ENCODE measurements at regions not wholly inside any gene's neighbourhood (a gene's known extent, or its start where the extent isn't known, plus 50 kb on each side); places are given as distances from the start of the nearest gene placed in this dataset.

DNA sequence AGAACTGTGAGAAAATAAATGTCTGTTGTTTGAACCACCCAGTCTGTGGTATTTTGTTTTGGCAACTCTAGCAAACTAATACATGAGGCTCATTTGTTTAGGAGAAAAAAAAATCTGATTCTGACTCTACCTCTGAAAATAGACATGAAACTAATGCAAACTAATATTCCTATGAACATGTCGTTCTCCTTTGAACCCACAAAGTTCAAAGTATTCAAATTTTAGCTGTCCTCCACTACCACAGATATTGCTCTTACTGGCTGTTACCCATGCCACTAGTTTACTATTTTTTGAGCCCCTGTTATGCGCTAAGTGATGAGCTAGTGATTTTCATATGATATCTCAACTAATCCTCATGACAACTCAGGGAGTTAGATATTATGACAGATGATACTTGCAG, 58.8 kb upstream of the ZNF804B start:
- Mint-ChIP-seq H3K4me3 (no peak overlapping the region), H3K4me1 (no peaks in the 10 kb centered on the region), H3K9me3 (peaks cover 7 to 13% of the 10 kb centered on the region in 2 donors), H3K36me3 (no peaks in the 10 kb centered on the region), H3K27me3 (ENCODE audit: low read depth in 2 of 2) (no peaks in the 10 kb centered on the region), H3K27ac (no peak overlapping the region)
- TF ChIP-seq, protein P1, sequence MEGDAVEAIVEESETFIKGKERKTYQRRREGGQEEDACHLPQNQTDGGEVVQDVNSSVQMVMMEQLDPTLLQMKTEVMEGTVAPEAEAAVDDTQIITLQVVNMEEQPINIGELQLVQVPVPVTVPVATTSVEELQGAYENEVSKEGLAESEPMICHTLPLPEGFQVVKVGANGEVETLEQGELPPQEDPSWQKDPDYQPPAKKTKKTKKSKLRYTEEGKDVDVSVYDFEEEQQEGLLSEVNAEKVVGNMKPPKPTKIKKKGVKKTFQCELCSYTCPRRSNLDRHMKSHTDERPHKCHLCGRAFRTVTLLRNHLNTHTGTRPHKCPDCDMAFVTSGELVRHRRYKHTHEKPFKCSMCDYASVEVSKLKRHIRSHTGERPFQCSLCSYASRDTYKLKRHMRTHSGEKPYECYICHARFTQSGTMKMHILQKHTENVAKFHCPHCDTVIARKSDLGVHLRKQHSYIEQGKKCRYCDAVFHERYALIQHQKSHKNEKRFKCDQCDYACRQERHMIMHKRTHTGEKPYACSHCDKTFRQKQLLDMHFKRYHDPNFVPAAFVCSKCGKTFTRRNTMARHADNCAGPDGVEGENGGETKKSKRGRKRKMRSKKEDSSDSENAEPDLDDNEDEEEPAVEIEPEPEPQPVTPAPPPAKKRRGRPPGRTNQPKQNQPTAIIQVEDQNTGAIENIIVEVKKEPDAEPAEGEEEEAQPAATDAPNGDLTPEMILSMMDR (IDR thresholded peaks at IDR 0.05), result no peak
- Histone ChIP-seq H3K27ac (ENCODE audit: low read length) (no peak overlapping the region), H3K9me3 (ENCODE audit: control insufficient read depth, insufficient read depth, low read length) (peaks cover 1% of the 10 kb centered on the region), H3K4me3 (ENCODE audit: low read length) (no peak overlapping the region), H3K4me1 (ENCODE audit: control insufficient read depth, insufficient read depth, low read length) (no peaks in the 10 kb centered on the region), H3K27me3 (ENCODE audit: control insufficient read depth, insufficient read depth, low read length) (no peaks in the 10 kb centered on the region), H3K36me3 (ENCODE audit: control insufficient read depth, insufficient read depth, low read length) (no peaks in the 10 kb centered on the region)
- intact Hi-C loops (cut with micrococcal nuclease), result no loop called here
- DNase-seq (no peak), ATAC-seq (no peak)
- WGBS (ENCODE audit: insufficient coverage), result 55% methylated on average over 1 of the region's 2 CpGs

DNA sequence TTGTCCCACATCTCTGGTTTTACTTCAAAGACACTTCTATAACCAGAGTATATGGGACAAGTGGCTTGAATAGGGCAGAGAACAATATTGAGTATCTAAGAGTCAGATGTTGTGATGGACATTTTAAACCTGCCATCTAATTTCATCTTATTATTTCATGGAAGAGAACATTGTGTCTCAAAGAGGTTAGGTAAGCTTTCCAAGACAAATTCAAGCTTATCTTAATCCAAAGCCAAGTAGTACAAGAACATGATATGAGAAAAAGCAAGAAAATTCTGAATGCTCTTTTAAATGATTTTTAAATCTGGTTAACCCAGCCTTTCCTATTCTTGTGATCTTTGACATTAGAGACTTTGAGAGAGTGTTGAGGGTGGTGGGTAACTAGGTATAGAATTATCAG, 65.3 kb upstream of the ZNF804B start:
- no peak overlapping the region for H3K4me3 Mint-ChIP-seq
- Histone ChIP-seq H3K9me3 (ENCODE audit: control insufficient read depth, insufficient read depth, low read length) (no peaks in the 10 kb centered on the region), H3K4me3 (ENCODE audit: low read length) (no peak overlapping the region), H3K36me3 (ENCODE audit: control insufficient read depth, insufficient read depth, low read length) (no peaks in the 10 kb centered on the region), H3K4me1 (ENCODE audit: control insufficient read depth, insufficient read depth, low read length) (no peaks in the 10 kb centered on the region), H3K27me3 (ENCODE audit: control insufficient read depth, insufficient read depth, low read length) (no peaks in the 10 kb centered on the region), H3K27ac (ENCODE audit: low read length) (no peak overlapping the region)
- intact Hi-C loops (cut with micrococcal nuclease), result no loop called here
- peaks cover 7 to 14% of the 10 kb centered on the region in 2 donors for H3K9me3 Mint-ChIP-seq
- no peak overlapping the region for H3K27ac Mint-ChIP-seq
- H3K4me1 Mint-ChIP-seq, result no peaks in the 10 kb centered on the region
- no peaks in the 10 kb centered on the region for H3K27me3 Mint-ChIP-seq (ENCODE audit: low read depth in 2 of 2)
- DNase-seq (no peak), ATAC-seq (no peak)
- TF ChIP-seq, protein P1 (IDR thresholded peaks at IDR 0.05), result no peak
- H3K36me3 Mint-ChIP-seq, result no peaks in the 10 kb centered on the region

DNA sequence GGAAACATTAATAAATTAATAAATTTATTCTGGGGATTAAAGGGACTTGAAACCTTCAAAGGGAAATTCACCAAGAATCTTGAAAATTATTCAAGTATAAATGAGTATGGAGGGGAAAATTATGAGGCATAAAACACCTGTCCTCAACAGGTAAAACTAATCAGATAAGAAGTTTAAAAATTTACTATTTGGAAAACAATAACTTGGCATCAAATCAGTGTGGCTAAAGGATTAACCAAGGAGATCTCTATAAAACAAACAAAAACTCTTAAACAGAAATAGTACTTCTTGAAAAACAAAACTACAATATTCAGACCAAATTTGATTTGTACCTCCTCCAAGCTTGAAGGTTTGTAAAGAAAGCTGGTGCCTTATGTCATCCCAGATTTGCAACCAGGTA, 66.4 kb upstream of the ZNF804B start:
- no peaks in the 10 kb centered on the region for H3K36me3 ChIP-seq (ENCODE audit: control insufficient read depth, insufficient read depth, low read length)
- no peaks in the 10 kb centered on the region for H3K9me3 ChIP-seq (ENCODE audit: control insufficient read depth, insufficient read depth, low read length)
- H3K4me1 ChIP-seq (ENCODE audit: control insufficient read depth, insufficient read depth, low read length), result no peaks in the 10 kb centered on the region
- H3K27ac ChIP-seq (ENCODE audit: low read length), result no peak overlapping the region
- H3K27me3 ChIP-seq (ENCODE audit: control insufficient read depth, insufficient read depth, low read length), result no peaks in the 10 kb centered on the region
- no peak for ATAC-seq
- intact Hi-C loops (cut with micrococcal nuclease), result no loop called here
- Mint-ChIP-seq H3K4me1 (no peaks in the 10 kb centered on the region), H3K27me3 (ENCODE audit: low read depth in 2 of 2) (no peaks in the 10 kb centered on the region), H3K27ac (no peak overlapping the region), H3K9me3 (peaks cover 0 to 7% of the 10 kb centered on the region in 2 donors), H3K4me3 (no peak overlapping the region), H3K36me3 (no peaks in the 10 kb centered on the region)
- TF ChIP-seq, protein P1 (IDR thresholded peaks at IDR 0.05), result no peak
- H3K4me3 ChIP-seq (ENCODE audit: low read length), result no peak overlapping the region
- no peak for DNase-seq

DNA sequence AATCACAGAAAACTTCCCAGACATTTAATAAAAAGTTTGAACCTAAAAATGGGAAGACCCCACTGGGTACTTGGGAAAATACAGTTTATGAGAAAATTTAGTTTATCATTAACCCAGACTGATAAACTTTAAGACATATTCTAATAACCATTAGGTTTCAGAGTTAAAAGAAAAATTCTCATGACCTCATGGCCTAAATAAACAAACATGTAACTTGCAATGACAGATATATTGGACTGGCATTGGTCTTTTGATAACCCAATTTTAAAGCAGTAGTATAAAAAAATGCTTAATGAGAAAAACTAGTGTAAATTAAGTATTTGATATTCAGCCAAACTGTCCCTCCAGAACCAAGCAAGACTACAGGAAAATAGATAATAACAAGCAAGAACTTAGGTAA, 67.0 kb upstream of the ZNF804B start:
- Mint-ChIP-seq H3K4me3 (no peak overlapping the region), H3K36me3 (no peaks in the 10 kb centered on the region), H3K27me3 (ENCODE audit: low read depth in 2 of 2) (no peaks in the 10 kb centered on the region), H3K27ac (no peak overlapping the region), H3K4me1 (no peaks in the 10 kb centered on the region), H3K9me3 (peaks cover 0 to 7% of the 10 kb centered on the region in 2 donors)
- ATAC-seq, result no peak
- Histone ChIP-seq H3K4me1 (ENCODE audit: control insufficient read depth, insufficient read depth, low read length) (no peaks in the 10 kb centered on the region), H3K4me3 (ENCODE audit: low read length) (no peak overlapping the region), H3K27ac (ENCODE audit: low read length) (no peak overlapping the region), H3K27me3 (ENCODE audit: control insufficient read depth, insufficient read depth, low read length) (no peaks in the 10 kb centered on the region), H3K36me3 (ENCODE audit: control insufficient read depth, insufficient read depth, low read length) (no peaks in the 10 kb centered on the region), H3K9me3 (ENCODE audit: control insufficient read depth, insufficient read depth, low read length) (no peaks in the 10 kb centered on the region)
- intact Hi-C loops (cut with micrococcal nuclease), result no loop called here
- TF ChIP-seq, protein P1 (IDR thresholded peaks at IDR 0.05), result no peak
- DNase-seq, result no peak
